Vagina (tissue), 2 donors: ENCODE measurements at regions not wholly inside any gene's neighbourhood (a gene's known extent, or its start where the extent isn't known, plus 50 kb on each side); places are given as distances from the start of the nearest gene placed in this dataset.

Source experiments
- CTCF ChIP-seq, 3 experiments: fragments of 450-650 bp in 2 of 3; fragments of 200-600 bp in 1 of 3; sonication (generic) in 1 of 3; IDR thresholded peaks; one replicate each; pipeline ENCODE4 v1.5.1; 2017 to 2019; ENCODE audit warnings: antibody characterized with exemption in 3 of 3, mild to moderate bottlenecking in 2 of 3, moderate library complexity in 2 of 3
- POLR2A ChIP-seq, 2 donors: fragments of 450-650 bp; IDR thresholded peaks; one replicate each; pipeline ENCODE4 v1.6.1; 2017; ENCODE audit warnings: antibody characterized with exemption in 2 of 2, mild to moderate bottlenecking in 2 of 2, moderate library complexity in 2 of 2
- POLR2AphosphoS5 ChIP-seq, 2 donors: sonication (generic); formaldehyde crosslinking; IDR thresholded peaks; one replicate each; pipeline ENCODE4 v1.9.0; 2017; ENCODE audit warnings: antibody characterized with exemption in 2 of 2, mild to moderate bottlenecking in 2 of 2, low read depth in 1 of 2; ENCODE audit not compliant: insufficient read depth in 1 of 2

GRCh38 chr18:42211201-42211600 lies 256.2 kb downstream of the PIK3C3 start:
- TF ChIP-seq CTCF (IDR thresholded peaks at IDR 0.05): no peak
- no peak for TF ChIP-seq POLR2A (IDR thresholded peaks at IDR 0.05)
- TF ChIP-seq POLR2AphosphoS5 (IDR thresholded peaks at IDR 0.05; ENCODE audit: insufficient read depth in 1 of 2, low read depth in 1 of 2): no peak
